Peyer's patch (tissue), 4 donors: ENCODE measurements at regions not wholly inside any gene's neighbourhood (a gene's known extent, or its start where the extent isn't known, plus 50 kb on each side); places are given as distances from the start of the nearest gene placed in this dataset.

ENCODE experiments used
- CTCF ChIP-seq, 6 experiments: fragments of 450-650 bp in 4 of 6; fragments of 200-600 bp in 2 of 6; sonication (generic) in 1 of 6; IDR thresholded peaks; one replicate each; pipeline ENCODE4 v1.5.1; 2017 to 2019; ENCODE audit warnings: antibody characterized with exemption in 6 of 6, mild to moderate bottlenecking in 3 of 6, moderate library complexity in 1 of 6
- POLR2A ChIP-seq, 2 donors: fragments of 450-650 bp; IDR thresholded peaks; one replicate each; pipeline ENCODE4 v1.5.1; 2017; ENCODE audit warnings: antibody characterized with exemption in 2 of 2, mild to moderate bottlenecking in 2 of 2, moderate library complexity in 2 of 2

GRCh38 chr2:136393514-136393913 lies 275.6 kb upstream of the CXCR4 start:
- TF ChIP-seq POLR2A (IDR thresholded peaks at IDR 0.05) (no peak), CTCF (IDR thresholded peaks at IDR 0.05) (no peak)
